Fibroblast of skin of right quadriceps (primary cell): ENCODE measurements at regions not wholly inside any gene's neighbourhood (a gene's known extent, or its start where the extent isn't known, plus 50 kb on each side); places are given as distances from the start of the nearest gene placed in this dataset.

Experiments used
- DNase-seq: peaks from one replicate; pipeline ENCODE4 v3.0.0-alpha.2; 2013

GRCh38 chr4:12827966-12828365 is 656.2 kb downstream of the RAB28 start:
- DNase-seq: no peak

GRCh38 chr4:12791536-12791935 is 692.6 kb downstream of the RAB28 start:
- no peak for DNase-seq

- no peak for DNase-seq
Measured at GRCh38 chr4:12787261-12787660, 696.9 kb downstream of the RAB28 start.

GRCh38 chr4:12778706-12779105 is 705.4 kb downstream of the RAB28 start:
- no peak for DNase-seq

GRCh38 chr4:12778191-12778590 is 705.9 kb downstream of the RAB28 start:
- no peak for DNase-seq

- DNase-seq: no peak
Measured at GRCh38 chr4:12770351-12770750, 713.8 kb downstream of the RAB28 start.

GRCh38 chr4:12761694-12762093 is 722.4 kb downstream of the RAB28 start:
- no peak for DNase-seq

- no peak for DNase-seq
Measured at GRCh38 chr4:12747154-12747553, 737.0 kb downstream of the RAB28 start.

GRCh38 chr4:12746221-12746620 is 737.9 kb downstream of the RAB28 start:
- DNase-seq: no peak

GRCh38 chr4:12734586-12734985 is 749.6 kb downstream of the RAB28 start:
- DNase-seq: no peak

GRCh38 chr4:12729384-12729783 is 754.8 kb downstream of the RAB28 start:
- peak; percentile 9 for DNase-seq

GRCh38 chr4:12724510-12724909 is 759.6 kb downstream of the RAB28 start:
- DNase-seq: no peak

GRCh38 chr4:12723849-12724447 is 760.2 kb downstream of the RAB28 start:
- DNase-seq: no peak

- no peak for DNase-seq
Measured at GRCh38 chr4:12716896-12717295, 767.2 kb downstream of the RAB28 start.

GRCh38 chr4:12712648-12713339 is 771.3 kb downstream of the RAB28 start:
- DNase-seq: no peak

- no peak for DNase-seq
Measured at GRCh38 chr4:12707381-12708175, 776.6 kb downstream of the RAB28 start.

- DNase-seq: no peak
Measured at GRCh38 chr4:12703036-12703435, 781.1 kb downstream of the RAB28 start.

GRCh38 chr4:12701384-12701783 is 782.8 kb downstream of the RAB28 start:
- no peak for DNase-seq

GRCh38 chr4:12697970-12698369 is 786.2 kb downstream of the RAB28 start:
- DNase-seq: no peak

- DNase-seq: peak; percentile 20
Measured at GRCh38 chr4:12692815-12693214, 791.3 kb downstream of the RAB28 start.

GRCh38 chr4:12691168-12691567 is 793.0 kb downstream of the RAB28 start:
- DNase-seq: no peak

GRCh38 chr4:12689457-12689856 is 794.7 kb downstream of the RAB28 start:
- DNase-seq: peak; percentile 1

- no peak for DNase-seq
Measured at GRCh38 chr4:12679217-12679616, 804.9 kb downstream of the RAB28 start.

GRCh38 chr4:12674184-12674583 is 810.0 kb downstream of the RAB28 start:
- DNase-seq: no peak
